ENCODE measurements at regions not wholly inside any gene's neighbourhood (a gene's known extent, or its start where the extent isn't known, plus 50 kb on each side); places are given as distances from the start of the nearest gene placed in this dataset.
"Not testable (repeated sequence)": the region's sequence is repeated elsewhere in the genome, so short reads cannot be mapped to it uniquely, and the experiment has no call there.

DNA sequence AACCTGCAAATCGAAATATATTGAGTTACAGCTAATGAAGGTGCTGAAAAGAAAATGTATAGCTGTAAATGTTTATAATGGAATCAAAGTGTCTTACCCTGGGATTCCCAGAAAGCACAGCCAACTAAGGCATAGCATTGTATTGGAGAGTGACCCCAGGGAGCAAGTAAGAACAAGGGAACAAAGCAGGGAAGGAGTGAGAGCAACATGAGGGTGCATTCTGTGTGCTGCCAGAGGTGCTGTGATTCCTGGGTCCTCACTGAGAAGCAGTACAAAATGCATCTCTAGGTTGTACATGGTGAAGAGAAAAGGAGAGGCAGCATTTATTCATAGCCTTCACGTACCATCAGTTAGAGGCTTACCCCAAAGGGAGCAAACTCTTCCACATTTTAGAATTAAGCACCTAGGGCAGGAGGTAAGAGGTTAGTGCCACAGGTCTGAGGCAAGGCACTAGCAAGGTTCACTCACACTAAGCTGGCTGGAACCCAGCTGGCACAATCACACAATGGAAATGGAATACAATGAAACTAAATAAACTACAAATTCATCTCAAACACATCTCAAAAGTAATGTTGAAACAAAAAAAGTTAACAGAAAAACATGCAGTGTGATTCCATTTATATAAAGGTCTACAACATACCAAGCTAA lies 151.5 kb upstream of the C2CD4B start:
- no peak for DNase-seq (ENCODE audit: low read depth in 4 of 4, low spot score in 1 of 4)

DNA sequence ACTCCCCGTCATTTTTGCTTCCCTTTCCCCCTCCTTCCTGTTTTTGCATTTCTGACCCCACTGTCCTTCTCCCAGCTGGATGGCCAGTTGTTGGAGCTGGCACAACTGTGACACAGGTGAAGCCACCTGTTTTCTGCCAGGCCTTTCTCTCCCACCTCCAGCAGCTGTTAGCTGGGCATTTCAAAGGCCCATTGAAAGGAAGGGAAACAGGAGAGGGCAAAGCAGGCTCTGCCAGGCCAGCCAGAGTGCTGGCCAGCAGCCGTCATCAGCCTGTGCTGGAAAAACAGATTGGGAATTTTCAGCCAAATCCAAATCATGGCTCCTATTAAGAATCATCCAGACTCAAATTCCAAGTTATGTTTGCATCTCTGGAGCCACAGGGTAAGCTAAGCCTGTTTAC lies 155.2 kb upstream of the C2CD4B start:
- DNase-seq (ENCODE audit: low read depth in 4 of 4, low spot score in 1 of 4) = no peak

DNA sequence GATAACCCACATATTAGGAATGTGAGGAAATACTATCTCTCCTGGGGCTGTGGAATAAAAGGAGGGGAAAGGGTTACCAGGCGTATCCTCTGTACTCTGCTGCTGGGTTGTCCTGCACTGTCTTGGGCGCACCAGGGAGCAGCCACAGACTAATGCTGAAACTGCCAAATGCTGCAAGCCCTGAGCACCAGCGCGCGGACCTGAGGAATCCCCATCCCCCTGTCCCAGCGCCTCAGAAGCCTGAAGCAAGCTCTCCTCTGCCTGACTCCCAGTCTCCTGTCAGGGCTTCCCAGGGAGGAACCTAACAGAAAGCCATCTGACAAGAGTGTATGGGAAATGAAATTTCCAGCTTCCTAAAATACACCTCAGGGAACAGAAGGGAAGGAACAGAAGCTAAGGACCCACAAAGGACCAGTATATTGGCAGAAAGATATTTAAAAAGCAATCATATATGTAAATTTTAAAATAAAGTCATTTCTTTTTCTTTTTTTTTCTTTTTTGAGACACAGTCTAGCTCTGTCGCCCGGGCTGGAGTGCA lies 158.3 kb upstream of the C2CD4B start:
- DNase-seq (ENCODE audit: low read depth in 4 of 4, low spot score in 1 of 4) = no peak

DNA sequence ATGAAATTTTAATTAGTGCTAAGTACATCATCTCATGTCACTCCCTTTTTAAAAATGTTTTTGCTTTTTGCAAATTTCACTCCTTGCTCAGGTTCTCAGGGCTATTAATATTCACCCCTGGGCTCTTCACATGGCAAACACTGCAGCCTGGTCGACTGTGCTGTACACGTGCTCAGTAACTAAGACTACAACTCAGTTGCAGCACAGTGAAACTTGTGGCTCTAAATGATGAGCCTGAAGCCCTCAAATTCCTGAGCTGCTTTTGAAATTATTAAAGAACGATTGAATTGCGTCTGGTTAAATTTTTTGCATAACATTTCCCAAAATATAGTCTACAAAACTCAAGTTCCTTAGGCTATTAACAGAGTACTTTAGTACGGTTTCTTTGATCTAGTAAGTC lies 159.3 kb upstream of the C2CD4B start:
- no peak for DNase-seq (ENCODE audit: low read depth in 4 of 4, low spot score in 1 of 4)

DNA sequence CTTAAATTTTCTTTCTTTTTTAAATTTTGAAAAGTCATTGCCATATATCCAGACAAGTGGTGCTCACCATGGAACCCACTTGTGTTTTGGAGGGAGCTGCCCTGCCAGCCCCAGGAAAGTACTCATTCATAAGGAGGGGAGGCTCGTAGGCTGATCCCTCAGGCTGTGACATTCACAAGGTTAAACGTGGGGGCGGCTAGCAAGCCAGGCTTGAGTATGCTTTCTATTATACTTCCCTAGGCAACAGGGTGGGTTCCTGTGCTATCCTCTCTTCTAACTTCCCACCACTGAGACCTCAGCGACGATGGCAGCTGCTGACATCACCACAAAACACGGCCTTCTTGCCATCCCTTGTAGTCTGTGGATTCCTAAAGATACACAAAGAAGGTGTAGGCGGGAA lies 160.5 kb upstream of the C2CD4B start:
- no peak for DNase-seq (ENCODE audit: low read depth in 4 of 4, low spot score in 1 of 4)

DNA sequence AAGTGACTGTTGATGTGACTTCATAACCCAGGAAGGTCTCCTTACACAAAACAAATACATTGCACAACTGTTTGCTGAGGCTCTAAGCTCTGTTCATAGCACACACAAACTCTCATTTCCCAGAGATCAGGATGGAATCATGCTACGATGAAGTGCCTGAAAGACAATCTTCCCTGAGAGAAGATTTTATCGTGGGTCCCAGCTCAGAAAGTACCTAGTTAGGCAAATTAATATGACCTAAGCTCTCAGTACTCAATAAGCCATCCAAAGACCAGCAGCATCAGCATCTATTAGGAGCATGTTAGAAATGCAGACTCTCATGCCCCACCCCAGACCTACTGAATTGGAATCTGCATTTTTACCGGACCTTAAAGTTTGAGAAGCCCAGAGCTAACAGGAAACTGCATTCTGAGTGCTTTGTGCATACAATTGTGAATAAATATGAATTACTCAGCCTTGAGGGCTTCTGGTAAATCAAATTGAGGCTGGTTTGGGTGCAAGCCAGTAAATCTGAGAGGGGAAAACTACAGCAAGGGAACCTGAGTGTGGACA lies 161.5 kb upstream of the C2CD4B start:
- no peak for DNase-seq (ENCODE audit: low read depth in 4 of 4, low spot score in 1 of 4)

DNA sequence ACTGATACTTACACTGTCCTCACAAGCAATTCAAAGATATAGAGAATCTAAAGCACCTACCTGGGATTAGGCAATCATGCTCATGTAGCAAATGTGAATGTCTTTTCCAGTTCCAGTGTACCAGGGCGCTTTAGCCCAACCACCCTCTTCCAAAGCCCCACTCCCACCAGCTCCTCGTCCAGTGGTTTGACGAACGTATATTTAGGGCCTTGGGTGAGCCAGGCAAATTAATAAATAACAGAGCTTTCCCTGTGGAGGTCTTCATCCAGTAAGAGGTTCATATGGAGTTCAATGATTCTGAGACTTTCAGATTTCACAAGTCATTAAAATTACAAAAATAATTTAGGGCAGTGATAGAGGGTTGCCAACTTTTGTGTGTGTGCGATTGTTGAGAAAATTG lies 162.3 kb upstream of the C2CD4B start:
- DNase-seq (ENCODE audit: low read depth in 4 of 4, low spot score in 1 of 4) = no peak

DNA sequence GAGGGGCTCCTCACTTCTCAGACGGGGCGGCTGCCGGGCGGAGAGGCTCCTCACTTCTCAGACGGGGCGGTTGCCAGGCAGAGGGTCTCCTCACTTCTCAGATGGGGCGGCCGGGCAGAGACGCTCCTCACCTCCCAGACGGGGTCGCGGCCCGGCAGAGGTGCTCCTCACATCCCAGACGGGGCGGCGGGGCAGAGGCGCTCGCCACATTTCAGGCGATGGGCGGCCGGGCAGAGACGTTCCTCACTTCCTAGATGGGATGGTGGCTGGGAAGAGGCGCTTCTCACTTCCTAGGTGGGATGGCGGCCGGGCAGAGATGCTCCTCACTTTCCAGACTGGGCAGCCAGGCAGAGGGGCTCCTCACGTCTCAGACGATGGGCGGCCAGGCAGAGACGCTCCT lies 167.4 kb upstream of the C2CD4B start:
- not testable (repeated sequence) for DNase-seq (ENCODE audit: low read depth in 4 of 4, low spot score in 1 of 4)

DNA sequence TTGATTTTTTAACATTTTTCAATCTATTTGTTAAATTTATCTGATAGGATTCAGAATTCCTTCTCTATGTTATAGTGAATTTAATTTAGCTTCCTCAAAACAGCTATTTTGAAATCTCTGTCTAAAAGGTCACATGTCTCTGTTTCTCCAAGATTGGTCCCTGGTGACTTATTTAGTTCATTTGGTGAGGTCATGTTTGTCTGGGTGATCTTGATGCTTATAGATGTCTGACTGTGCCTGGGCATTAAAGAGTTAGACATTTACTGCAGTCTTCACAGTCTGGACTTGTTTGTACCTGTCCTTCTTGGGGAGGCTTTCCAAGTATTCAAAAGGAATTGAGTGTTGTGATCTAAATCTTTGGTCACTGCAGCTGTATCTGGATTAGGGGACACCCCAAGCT lies 169.5 kb upstream of the C2CD4B start:
- DNase-seq (ENCODE audit: low read depth in 4 of 4, low spot score in 1 of 4) = no peak

DNA sequence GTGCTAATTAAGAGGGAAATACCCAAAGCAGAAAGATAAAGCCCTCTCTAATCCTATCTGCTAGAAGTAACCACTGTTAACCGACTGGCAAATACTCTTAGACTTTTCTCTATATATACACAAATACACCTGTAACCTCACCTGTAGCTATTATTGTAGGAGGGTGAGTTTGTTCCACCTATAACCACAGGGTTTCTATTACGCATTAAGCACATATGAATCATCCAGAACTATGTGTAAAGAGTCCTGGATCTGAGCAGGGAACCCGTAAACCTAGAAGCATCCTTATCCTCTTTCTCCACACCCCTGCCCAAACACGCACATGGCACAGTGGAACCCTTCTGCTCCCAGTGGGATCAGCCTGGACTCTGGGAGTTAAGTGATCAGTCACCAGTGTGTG lies 172.8 kb upstream of the C2CD4B start:
- DNase-seq (ENCODE audit: low read depth in 4 of 4, low spot score in 1 of 4) = no peak

DNA sequence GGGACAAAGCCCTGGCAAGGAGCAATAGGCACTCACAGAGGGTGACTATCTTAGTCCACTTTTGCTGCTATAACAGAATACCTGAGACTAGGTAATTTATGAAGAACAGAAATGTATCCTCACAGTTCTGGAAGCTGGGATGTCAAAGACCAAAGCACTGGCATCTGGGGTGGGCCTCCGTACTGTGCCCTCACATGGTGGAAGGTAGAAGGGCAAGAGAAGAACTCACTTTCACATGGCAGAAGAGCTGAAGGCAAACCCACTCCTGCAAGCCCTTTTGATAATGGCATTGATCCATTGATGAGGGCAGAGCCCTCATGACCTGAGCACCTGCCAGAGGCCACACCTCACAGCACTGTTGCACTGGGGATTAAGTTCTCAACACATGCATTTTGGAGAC lies 173.4 kb upstream of the C2CD4B start:
- no peak for DNase-seq (ENCODE audit: low read depth in 4 of 4, low spot score in 1 of 4)

DNA sequence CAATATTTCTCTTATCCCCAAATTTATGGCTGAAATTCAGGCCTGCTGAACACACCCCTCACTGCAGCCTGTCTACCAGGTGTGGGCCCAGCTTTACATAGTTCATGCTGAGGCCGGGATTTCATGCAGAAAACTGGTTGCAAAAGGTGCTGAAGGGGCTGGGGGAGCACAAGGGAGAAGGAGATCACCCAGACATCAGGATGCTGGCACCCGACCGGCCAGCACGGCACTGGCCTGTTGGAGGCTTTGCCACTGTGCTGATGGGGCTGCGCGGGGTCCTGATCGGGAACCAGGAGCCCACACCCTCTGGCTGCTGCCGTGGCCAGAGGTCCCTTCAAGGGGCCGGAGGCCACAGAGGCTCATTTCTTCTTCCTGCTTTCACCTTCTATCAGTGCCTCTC lies 177.9 kb upstream of the C2CD4B start:
- no peak for DNase-seq (ENCODE audit: low read depth in 4 of 4, low spot score in 1 of 4)

DNA sequence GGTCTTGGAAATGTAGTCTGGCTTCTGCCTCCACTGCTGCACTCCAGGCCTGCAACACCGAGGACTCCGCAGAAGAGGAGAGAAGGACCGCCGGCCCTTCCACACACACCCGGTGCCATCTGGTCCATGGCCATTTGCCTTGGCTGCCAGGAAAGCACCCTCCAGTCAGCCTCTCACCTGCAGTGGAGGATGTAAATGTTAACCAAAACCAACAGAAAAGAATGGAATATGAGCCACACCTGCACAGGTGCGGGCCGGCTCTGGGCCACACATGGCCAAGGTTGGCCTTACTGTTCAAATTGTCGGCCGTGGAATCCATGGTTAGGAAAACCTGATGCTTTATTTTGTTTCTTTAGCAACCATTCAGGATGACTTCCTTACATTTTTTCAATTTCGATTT lies 178.3 kb upstream of the C2CD4B start:
- no peak for DNase-seq (ENCODE audit: low read depth in 4 of 4, low spot score in 1 of 4)

DNA sequence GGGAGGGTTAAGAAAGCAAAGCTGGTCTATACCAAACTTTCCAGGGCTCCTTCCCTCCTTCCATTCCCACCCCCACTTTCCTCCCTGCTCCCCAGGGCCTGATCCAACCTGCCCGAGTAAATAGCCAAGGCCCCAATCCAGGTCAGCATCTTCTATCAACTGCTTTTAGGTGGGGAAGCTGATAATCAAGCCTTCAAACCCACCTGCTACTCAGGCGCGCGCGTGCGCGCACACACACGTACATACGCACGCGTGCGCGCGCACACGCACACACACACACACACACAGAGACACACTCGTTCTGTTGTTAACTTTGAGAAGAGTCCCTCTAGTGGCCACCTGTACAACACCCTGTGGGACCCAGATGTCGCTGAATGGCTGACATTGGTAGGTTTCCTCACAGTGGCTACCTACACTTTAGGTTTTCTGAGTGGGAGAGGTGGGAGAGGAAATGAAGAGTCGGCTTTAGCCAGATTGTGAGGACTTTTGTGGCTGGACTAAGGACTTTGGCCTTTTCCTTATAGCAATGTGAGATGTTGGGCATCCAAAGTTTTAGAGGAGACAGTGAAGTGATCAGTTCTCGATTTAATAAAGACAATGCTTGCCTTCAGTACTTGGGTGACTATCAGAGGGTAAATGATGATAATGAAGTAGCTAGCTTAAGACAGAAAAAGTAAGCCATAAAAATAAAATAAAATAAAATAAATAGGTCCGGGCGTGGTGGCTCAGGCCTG lies 179.9 kb upstream of the C2CD4B start:
- DNase-seq (ENCODE audit: low read depth in 4 of 4, low spot score in 1 of 4) = peak; percentile 4 to 32 (median 20)

DNA sequence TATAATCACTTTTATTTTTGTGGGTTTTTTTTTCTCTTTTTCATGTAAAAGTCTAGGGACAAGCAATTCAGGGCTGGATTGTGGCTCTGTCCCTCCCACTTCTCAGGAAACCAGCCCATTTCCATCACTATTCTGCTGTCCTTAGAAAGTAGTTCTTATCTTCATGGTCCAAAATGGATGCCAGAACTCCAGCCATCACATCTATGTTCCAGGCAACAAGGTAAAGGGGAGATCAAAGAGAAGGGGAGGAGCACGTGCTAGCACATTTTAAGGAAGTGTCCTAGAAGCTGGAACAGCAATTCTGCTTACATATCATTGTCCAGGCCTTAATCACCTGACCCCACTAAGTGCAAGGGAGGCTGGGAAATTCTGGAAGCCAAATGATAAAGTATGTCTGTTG lies 181.1 kb upstream of the C2CD4B start:
- no peak for DNase-seq (ENCODE audit: low read depth in 4 of 4, low spot score in 1 of 4)

DNA sequence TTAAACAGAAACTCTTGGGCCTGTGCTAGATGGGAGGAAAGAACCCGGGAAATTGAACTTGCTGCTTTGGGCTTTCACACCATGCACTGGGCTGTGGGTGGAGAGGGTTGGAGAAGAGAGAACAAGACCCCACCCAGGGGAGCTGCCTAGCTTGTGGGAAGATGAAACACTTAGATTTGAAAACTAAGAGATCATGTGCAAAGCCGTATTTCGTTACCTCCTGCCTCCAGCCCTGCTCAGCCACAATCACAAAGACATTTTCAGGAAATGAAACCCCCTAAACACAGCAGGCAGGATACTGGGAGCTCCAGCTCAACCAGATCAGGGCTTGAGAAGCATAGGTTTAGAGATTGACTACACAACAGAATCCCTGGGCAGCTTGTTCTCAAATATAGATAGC lies 183.0 kb upstream of the C2CD4B start:
- DNase-seq (ENCODE audit: low read depth in 4 of 4, low spot score in 1 of 4) = no peak

DNA sequence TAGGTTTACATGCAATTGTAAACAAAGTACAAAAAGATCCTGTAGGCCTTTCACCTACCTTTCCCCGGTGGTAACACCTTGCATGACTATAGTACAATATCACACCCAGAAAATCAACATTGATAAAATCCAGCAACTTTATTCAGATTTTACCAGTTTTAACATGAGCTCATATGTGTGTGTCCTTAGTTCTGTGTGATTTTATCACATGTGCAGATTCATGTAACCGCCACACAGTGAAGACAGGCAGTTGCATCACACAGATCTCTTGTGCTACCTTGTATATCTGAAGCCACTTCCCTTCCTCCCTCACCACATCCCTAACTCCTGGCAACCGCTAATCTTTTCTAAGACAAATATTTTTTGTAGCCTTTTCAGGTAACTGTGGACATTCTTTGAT lies 183.5 kb upstream of the C2CD4B start:
- DNase-seq (ENCODE audit: low read depth in 4 of 4, low spot score in 1 of 4) = no peak

DNA sequence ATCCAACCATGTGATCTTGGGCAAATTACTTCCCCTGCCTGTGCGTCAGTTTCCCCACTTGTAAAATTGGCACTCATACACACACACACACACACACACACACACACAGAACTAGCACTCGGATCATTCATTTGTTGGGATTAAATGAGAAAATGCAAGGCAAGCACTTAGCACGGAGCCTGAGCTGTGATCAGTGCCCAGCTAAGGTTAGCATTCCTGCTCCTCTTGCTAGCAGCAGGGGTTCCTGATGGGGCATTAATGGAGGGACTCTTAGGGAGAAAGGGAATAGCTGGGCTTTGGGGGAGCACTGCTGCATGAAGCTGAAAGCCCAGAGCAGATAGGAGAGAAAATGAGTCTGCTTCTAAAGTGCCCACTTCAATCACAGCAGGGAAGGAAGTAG lies 187.7 kb upstream of the C2CD4B start:
- no peak for DNase-seq (ENCODE audit: low read depth in 4 of 4, low spot score in 1 of 4)

DNA sequence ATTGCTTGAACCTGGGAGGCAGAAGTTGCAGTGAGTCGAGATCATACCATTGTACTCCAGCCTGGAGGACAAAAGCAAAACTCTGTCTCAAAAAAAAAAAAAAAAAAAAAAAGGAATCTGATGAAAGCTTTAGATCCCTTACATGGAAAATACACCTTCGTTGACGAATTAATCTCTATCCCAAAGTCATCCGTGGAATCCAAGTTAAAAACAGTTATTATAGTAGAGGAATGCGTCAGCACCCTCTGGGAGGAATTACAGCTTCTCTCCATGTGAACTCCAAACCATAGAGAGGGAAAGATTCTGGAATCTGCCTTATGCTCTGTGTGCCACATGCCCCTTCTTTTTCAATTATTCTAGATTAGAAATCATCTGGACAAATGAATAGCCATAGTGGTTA lies 192.3 kb upstream of the C2CD4B start:
- DNase-seq (ENCODE audit: low read depth in 4 of 4, low spot score in 1 of 4) = no peak

DNA sequence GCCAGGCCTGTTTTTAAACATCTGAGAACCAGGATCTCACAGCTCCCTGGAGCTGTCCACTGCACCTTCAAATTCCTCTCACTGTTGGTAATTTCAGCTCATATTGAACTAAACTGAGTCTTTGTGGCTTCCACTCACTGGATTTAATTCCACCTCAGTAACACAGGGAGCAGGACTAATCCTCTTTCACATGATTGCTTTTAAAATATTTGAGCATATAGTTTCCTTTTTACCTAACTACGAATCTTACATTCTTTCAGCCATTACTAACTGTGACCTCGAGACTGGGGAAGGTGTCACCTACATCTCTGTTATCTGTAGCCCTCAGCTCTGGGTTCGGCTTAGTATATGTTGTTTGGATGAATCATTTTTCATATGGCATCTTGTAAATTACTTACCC lies 194.3 kb upstream of the C2CD4B start:
- DNase-seq (ENCODE audit: low read depth in 4 of 4, low spot score in 1 of 4) = no peak

DNA sequence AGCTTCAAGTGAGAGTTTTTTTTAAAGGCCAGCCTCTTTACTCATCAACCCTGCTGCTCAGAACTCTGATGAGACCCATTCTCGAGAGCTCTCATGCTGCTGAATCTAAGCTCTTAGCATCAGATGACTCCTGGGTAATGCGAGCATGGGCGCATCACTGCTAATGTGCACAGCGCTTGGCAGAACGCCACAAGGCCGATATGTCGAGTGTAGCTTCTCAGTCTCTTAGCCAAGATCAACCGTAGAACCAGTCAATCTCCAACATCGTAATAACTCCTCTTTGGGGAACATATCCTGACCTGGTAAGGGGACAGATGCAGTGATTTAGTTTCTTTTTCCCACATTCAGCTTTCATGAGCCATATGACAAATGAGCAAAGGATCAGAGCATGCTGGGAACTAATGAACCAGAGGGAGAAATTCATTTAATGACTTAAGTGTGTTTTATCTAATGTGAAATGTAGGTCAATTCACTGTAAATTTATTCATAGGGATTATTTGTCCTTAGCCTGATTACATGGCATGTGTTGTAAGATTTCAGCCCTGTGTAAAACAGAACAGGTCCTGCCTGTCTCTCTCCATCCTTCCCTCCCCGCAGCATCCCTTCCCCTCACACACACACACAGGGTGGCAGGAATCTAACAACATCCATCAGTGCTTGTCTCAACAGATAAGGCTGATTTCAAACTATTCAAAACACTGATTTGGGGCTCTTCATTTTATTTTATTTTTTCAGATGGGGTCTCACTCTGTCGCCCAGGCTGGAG lies 195.4 kb upstream of the C2CD4B start:
- DNase-seq (ENCODE audit: low read depth in 4 of 4, low spot score in 1 of 4) = no peak

DNA sequence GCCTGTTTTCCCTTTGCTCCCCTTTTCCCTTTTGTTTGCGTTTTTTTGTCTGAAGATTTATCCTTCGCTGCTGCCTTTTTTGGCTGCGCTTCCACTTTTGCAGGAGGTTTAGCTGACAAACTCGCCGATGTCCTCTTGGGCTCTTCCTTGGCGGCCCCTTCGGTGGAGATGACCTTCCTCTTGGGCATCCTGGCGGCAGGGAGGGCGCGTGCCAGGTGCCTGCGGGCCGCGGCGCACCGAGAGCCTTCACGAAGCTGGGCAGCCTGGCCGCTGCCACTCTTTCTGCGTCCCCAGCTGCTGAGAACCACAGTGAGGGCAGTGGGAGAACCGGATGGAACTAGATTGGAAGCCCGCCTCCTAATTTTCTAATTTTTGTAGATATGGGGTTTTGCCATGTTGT lies 197.1 kb upstream of the C2CD4B start:
- no peak for DNase-seq (ENCODE audit: low read depth in 4 of 4, low spot score in 1 of 4)

All from stimulated activated CD4-positive, alpha-beta T cell treated with anti-CD3 and anti-CD28 coated beads, Interleukin-1b, Interleukin-23, amount 100 ng/mL, for 24 hours (primary cell).